Ramos (cell line): ENCODE measurements at regions not wholly inside any gene's neighbourhood (a gene's known extent, or its start where the extent isn't known, plus 50 kb on each side); places are given as distances from the start of the nearest gene placed in this dataset.

Experiments
- in situ Hi-C: fragments of 300-500 bp; cut with MboI; formaldehyde crosslinking; loops from one replicate; pipeline ENCODE4 v1.14.3; 2022; ENCODE audit warnings: low sequenced_read_pairs; ENCODE audit not compliant: unreplicated experiment

DNA sequence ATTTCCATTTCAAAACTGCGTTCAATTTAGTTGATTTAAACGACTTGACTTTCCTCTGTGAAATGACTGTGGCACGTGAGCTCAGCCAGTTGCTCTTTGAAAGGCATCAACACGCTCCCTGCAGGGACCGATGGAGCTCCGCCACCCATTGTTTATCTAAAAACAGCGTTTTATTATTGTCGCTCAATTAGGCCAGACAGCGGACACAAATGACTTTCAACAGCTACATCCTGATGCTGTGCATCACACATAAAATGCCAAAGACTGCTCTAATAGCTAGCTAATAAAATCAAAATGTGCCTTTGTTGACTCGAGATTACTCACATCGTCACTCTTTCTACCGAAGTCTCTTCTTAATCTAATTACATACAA lies 332.5 kb downstream of the CD83 start:
- in situ Hi-C loops = no loop called here

DNA sequence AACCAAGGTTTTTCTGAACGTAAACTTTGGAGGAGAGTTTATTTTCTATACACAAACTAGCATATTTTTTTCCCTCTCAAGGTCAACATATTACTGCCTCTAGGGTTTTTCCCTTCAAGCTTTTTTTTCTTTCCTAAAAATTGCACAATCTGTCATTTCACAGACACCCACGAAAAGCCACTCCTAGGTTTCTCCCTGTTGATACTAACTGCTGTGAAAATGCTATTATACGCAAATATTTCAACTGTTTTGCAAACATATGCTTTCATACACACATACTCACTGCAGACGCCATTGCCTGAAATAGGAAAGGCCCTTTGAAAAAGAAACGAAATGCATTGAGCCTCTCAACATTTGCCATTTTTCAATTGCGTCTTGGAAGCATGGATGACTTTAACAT lies 333.0 kb downstream of the CD83 start:
- in situ Hi-C loops = no loop called here

DNA sequence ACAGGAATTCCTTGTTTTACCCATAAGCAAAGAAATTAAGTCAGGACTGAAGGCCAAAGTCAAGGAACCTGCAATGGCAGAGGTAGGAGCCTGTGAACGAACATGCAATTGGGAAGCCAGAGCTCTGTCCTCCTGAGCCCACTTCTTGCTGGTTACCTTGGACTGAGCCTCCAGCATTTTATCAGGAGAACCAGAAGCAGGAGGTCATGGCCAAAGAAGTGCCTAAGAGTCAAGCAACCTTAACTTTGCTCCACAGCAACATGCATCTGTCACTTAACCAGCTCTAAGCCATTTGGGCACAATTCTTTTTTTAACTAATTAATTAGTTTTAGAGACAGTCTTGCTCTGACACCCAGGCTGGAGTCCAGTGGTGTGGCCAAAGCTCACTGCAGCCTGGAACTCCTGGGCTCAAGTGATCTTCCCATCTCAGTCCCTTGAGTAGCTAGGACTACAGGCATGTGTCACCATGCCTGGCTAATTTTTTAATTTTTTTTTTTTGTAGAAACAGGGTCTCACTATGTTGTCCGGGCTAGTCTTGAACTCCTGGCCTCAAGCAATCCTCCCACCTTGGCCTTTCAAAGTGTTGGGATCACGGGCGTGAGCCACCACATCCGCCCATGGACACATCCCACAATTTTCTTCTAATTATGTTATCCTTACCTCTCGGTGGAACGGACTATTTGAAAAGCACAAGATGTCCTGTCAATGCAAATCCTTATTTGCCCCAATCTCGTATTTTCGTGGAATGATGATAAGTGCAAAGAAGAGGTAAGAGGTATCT lies 334.2 kb downstream of the CD83 start:
- in situ Hi-C loops = no loop called here

DNA sequence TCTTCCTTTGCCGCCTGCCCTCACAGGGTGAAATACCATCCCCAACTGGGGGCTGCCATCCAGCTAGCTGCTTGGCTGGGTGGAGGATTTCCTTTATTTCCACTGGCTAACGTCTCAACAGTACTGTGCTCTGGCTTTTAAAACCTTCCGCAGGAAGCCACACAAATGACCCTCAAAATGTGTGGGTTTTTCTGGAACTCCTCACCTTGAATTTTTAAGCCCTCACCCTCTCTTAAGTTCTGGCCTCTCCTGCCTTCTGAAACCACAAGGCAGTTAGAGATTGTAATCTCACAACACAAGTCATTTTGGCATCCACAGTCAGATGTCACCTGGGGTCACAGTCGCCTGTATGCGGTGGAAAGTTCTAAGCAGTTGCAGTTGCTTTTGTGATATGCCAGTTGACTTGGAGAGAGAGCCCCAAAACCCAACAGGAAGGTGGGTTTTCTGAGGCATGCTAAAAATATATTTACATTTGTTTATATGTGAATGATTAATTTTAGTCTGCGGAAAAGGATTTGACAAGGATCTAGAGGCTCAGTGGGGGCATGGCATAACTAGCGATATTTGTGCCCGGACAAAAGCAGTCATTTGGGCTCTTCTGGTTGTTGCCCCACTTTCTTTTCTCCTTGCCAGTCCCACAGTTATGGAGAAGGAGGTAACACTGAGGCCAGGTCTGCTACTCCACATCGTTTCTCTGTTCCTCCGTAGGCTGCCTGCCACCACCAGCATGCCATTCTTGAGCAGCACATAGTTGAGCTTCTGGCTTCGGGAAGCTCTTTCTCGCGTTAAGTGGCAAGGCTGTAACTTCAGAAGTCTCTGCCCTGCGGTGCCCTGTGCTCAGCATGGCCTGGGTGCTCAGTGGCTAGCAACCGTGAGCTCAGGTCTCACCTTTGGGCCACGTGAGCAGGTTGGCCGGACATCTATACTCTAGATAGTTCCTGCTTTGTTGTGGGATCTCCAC lies 335.3 kb downstream of the CD83 start:
- in situ Hi-C loops = no loop called here

DNA sequence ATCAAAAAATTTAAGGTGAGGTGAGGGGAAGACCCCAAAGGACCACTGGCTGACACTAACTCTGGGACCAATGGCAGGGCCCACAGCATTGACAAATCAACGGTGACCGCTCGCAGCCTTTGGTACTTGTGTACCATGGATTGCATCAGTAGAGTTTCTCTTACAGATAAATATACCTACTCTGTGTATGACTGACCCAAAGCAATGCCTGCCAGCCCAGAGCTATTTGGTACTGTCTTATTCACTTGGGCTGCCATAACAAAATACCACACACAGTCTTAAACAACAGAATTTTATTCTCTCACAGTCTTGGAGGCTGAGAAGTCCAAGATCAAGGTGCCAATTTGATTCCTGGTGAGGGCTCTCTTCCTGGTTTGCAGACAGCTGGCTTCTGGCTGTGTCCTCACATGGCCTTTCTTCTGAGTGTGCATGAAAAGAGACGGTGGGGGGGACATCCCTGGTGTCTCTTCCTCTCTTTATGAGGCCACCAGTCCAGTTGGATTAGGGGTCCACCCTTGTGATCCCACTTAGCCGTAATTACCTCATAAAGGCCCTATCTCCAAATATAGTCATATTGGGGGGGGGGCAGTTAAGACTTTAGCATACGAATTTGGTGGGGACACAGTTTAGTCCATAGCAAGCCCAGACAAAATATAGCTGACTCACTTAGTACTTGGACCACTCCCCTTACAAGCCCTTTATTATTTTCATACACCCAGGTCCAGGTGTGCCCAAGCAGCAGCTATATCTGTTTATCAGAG lies 336.3 kb downstream of the CD83 start:
- in situ Hi-C loops = no loop called here

DNA sequence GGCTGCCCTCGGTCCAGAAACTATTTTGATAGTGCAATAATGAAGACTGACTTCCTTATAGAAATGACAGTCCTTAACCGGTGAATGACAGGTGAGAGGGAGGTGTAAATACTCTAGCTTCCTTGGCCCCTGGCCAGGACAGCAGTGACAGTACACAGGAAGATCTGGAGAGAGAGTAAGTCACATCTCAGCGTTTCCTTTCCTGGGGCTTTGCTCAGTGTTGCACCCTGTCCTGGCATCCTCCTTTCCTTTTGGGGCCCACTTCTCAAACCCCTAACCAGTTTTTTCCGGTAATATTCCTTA lies 336.9 kb downstream of the CD83 start:
- in situ Hi-C loops = no loop called here

DNA sequence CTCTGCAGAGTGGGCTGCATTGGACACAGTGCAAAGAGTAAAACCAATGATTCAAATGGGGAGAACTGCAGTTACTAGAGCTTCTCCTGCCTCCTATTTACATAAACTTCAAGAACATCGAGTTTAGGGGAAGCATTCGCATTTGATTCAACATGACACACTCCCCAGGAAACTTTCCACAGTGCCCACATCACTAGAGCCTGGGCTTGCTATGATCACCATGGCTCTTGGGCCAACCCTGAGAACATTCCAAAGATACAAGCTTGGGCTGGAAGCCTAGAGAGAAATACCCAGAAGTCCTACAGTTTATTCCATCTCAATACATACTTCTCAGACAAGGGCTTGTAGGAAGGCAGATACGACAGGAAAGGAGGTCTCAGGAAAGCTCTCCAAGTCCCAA lies 337.9 kb downstream of the CD83 start:
- in situ Hi-C loops = no loop called here

DNA sequence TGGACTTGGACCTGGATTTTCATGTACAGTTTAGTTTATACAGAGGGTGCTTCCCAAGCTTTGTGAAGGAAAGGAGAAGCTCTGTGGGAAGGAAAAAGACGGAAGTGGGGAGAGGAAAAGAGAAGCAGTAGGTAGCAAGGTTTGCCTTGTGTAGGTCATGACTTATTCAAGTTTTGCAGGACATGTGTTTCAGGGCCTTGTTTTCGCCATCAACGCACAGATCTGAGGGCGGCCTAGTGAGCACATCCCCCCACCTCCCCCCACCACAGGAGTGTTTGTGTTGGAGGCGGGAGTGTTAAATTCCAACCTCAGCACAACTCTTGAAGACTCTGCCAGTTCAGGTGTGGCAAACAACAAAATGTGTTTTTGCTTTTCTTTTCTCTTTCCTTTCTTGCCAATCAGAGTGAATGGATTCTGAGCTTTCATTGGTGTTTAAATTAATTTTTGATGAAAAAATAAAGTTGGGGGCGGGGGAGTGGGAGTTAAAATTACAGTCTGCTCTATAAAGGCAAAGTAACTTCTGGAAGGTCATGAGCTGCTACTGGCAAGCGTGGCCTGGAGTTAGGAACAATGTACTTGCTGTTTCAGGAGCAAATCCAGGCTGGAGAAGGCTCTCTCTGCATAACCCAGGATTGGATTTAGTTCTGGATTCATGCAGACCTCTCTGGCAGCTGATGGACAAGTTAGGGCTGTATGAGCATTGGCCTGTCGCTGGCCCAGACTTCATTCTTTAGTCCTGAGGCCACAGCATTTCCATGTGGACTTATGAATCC lies 338.5 kb downstream of the CD83 start:
- in situ Hi-C loops = no loop called here

DNA sequence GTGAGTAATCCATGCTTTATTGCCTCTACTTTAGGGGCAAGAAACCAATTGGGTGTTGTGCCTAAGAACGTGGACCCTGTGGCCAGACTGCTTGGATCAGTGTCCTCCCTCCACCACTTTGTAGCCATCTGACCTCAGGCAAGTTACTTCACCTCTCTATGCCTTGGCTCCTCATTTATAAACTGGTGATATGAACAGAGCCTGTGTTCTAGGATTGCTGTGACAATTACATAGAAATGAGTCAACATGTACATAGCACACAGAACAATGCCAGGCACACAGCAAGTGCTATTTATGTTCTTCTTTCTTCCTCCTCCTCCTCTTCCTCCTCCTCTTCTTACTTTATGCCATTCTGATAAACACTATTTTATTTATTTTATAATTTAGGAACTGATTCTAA lies 339.4 kb downstream of the CD83 start:
- in situ Hi-C loops = no loop called here

DNA sequence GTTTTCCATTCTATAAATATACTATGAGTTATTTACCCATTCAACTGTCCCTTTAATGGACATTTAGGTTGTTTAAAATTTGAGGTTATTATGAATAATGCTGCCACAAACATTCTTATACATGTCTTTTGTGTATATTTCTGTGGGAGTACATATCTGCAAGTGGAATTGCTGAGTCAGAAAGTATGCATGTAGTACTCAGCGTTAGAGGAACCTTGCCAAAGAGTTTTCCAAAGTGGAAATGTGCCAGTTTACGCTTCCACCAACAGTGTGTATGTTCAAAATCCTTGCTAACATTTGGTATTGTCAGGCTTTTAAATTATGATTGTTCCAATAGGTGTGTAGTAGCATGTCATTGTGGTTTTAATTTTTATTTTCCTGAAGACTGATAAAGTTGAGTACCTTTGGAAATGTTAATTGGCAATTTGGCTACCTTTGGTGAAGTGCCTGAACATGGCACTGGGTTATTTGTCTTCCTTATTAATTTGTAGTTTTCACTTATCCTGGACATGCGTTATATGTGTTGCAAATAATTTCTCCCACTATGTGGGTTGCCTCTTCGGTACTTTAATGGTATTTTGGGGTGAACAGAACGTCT lies 341.2 kb downstream of the CD83 start:
- in situ Hi-C loops = no loop called here

DNA sequence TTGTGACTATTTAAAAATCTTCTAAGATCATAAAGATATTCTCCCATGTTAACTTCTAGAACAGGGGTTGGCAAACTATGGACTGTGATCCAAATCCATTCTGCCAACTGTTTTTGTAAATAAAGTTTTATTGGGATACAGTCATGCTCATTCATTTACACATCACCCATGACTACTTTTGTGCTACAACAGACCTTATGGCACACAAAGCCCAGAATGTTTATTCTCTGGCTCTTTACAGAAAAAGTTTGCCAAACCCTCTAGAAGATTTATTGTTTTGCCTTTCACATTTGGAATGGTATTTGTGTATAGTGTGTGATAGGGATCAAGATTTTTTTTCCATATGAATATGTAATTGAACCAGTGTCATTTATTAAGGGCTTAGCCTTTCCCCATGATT lies 341.7 kb downstream of the CD83 start:
- in situ Hi-C loops = no loop called here

DNA sequence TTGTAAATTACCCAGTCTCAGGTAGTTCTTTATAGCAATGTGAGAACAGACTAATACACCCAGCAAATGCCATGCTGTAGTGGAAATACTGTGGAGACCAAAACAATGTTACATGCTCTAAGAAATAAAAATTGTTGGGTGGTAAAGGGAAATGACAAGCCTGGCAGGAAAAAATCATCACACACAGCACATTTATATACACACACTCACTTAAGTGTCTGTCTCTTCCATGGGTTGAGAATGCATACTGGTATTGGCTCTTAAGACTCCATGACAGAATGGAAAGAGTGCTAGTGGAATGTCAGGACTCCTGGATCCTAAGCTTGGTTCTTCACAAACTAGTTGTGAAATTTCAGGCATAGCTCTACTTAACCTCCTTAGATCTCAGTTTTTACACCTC lies 343.0 kb downstream of the CD83 start:
- in situ Hi-C loops = no loop called here

DNA sequence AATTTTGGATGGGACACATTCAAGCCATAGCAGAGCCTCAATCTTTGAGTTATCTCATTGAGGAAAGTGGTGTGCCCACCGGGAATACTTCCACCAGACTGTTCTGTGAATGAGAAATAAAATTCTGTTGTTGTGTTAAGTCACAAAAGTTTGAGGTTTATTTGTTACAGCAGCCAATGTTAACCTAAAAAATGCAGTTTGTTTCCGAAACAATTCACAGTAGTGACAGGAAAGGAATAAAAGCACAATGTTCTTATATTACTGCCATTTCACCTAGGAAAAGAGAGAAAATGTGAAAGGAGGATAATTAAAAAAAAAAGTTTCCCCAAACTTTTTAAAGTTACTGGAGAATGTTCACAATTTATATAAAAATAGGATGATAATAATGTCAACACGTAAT lies 344.6 kb downstream of the CD83 start:
- in situ Hi-C loops = no loop called here

DNA sequence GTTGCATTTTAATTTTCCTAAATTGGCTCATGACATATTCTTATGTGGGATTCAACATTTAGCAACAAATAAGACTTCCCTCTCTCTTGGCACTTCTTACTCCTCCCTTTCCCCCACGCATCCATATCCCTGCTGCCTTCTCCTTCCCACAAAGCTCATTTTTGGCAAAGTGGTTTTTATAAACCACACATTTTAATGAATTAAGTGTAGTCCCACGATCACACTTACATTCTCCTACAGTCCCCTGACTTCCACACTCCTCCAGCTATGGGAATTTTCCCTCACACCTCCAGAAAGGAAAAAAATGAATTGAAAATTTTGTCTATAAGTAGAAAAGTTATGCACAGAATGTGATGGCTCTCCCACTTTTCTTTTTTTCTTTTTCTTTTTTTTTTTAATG lies 345.0 kb downstream of the CD83 start:
- in situ Hi-C loops = no loop called here

DNA sequence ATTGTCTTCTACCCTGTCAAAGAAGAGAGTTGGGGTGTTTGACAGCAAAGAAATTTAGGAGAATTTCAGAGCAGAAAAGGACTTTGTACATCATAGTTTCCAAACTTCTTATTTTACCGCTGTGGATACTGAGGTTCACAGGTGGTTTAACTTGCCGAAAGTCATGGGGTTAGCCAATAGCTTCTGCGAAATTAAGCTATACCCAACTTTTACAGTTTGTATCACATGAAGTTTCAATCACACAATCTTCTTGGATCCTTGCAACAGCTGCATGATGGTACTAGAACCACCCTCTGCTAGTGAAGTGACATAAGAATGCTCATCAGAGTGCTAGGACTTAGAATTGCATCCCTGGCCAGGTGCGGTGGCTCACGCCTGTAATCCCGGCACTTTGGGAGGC lies 345.5 kb downstream of the CD83 start:
- in situ Hi-C loops = no loop called here

DNA sequence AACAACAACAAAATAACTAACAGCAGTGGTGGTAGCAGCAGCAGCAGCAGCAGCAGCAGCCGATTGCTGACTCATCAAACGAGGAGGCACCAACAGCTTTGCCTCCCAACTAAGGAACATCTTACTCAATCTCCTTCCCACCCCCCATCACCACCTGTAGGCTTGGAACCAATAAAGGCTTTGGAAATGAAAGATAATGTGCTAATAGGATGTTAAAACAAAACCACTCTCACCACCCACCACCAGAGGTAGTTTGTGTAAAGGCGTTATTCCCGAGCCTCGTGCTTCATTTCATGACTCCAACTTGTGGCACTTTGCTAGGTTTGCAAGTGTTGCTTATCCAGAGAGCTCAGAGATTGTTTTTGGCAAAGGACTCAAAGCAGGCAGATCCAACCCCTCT lies 346.5 kb downstream of the CD83 start:
- in situ Hi-C loops = no loop called here

DNA sequence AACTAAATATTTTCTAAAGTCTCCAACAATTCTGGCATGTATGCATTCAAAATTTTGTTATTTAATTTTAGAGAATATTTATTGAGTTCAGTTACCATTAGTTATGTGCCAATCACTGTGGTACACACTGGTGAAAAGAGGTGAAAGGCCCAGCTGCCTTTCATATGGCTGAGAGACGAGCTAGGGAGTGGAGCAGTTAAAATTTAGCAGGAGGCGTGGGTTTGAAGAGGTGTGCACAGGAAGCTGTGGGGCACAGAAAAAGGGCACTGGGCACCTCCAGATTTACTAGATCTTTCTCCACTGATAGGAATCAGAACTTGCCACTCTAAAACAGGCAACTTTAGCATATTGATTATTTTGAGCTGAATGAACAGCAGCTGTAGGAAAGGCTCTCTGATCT lies 347.1 kb downstream of the CD83 start:
- in situ Hi-C loops = no loop called here

DNA sequence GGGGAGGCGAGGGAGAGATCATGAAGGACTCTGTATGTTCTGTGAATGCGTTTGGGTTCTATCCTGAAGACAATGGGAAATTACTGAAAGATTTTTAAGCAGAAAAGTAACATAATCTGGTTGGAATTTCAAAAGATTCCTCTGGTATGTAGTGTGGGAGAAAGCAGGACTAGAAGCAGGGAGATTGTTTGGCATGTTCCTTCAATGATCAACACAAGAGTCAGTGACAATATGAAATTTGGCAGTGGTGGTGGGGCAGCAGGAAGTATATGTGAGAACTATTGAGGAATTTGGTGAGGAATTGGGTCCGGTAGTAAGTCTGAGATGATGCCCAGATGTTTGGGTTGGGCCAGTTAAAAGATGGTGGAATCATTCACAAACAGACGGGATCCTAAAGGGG lies 348.7 kb downstream of the CD83 start:
- in situ Hi-C loops = no loop called here

DNA sequence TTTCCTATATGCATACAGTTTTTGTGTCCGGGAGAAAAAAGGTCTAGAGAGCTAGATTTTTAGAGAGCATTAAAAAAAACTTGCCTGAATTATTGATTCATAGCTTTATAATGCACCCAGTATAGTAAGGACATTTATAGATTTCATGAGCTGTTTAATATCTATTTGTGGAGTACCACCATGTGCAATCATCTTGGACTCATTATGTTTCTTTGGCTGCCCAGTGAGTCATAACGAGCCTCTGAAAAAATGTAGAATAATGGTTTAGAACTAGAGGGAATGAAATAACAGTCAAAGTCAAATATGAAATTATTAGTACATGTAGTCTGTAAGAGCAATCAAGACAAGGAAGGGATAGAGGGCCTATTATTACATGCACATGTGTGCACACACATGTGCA lies 350.0 kb downstream of the CD83 start:
- in situ Hi-C loops = no loop called here
